HEK293 (cell line): ENCODE measurements at regions not wholly inside any gene's neighbourhood (a gene's known extent, or its start where the extent isn't known, plus 50 kb on each side); places are given as distances from the start of the nearest gene placed in this dataset.

ENCODE experiments used
- ZNF248 ChIP-seq: fragments of 450-650 bp; formaldehyde crosslinking; IDR thresholded peaks from 2 replicates; pipeline ENCODE4 v1.5.1; 2017; ENCODE audit warnings: missing biosample characterization, missing genetic modification characterization
- ZNF341 ChIP-seq: fragments of 450-650 bp; formaldehyde crosslinking; IDR thresholded peaks from 2 replicates; pipeline ENCODE4; 2016; ENCODE audit warnings: low read depth, missing biosample characterization, missing genetic modification characterization
- ZNF561 ChIP-seq: fragments of 450-650 bp; IDR thresholded peaks from 2 replicates; pipeline ENCODE4 v1.5.1; 2018; ENCODE audit warnings: missing biosample characterization, missing genetic modification characterization, borderline replicate concordance
- TF ChIP-seq, protein P1 (sequence below): fragments of 450-650 bp; formaldehyde crosslinking; IDR thresholded peaks from 2 replicates; pipeline ENCODE4 v1.5.1; 2016; ENCODE audit warnings: missing biosample characterization, missing genetic modification characterization

DNA sequence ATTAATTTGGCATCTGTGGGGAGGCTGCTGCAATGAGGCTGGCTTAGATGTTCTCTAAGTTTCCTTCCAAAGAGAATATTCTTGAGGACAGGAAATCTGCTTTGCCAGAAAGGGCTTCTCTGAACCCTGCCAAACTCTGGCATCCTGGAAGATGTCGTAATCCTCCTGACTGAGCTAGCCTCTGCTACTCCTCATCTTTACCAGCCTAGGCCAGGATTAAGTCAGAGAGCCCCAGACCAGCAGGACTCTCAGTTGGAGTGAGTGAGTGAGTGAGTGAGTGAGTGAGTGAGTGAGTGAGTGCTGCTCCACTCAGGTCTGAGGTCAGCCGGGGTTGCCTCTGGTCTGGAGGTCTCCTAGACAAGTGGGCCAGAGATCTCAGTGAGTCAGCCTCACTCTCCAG lies 104.9 kb upstream of the SOD3 start:
- TF ChIP-seq ZNF341 (tag by site-specific recombination) (no peak), ZNF248 (no peak), ZNF561 (tag by site-specific recombination) (no peak)
- TF ChIP-seq, protein P1, sequence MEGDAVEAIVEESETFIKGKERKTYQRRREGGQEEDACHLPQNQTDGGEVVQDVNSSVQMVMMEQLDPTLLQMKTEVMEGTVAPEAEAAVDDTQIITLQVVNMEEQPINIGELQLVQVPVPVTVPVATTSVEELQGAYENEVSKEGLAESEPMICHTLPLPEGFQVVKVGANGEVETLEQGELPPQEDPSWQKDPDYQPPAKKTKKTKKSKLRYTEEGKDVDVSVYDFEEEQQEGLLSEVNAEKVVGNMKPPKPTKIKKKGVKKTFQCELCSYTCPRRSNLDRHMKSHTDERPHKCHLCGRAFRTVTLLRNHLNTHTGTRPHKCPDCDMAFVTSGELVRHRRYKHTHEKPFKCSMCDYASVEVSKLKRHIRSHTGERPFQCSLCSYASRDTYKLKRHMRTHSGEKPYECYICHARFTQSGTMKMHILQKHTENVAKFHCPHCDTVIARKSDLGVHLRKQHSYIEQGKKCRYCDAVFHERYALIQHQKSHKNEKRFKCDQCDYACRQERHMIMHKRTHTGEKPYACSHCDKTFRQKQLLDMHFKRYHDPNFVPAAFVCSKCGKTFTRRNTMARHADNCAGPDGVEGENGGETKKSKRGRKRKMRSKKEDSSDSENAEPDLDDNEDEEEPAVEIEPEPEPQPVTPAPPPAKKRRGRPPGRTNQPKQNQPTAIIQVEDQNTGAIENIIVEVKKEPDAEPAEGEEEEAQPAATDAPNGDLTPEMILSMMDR (tag by site-specific recombination) = no peak
